ACHN (cell line): ENCODE measurements at regions not wholly inside any gene's neighbourhood (a gene's known extent, or its start where the extent isn't known, plus 50 kb on each side); places are given as distances from the start of the nearest gene placed in this dataset.

Experiments used
- DNase-seq: peaks from one replicate; pipeline ENCODE4 v3.0.0-alpha.2; 2015
- in situ Hi-C: cut with HindIII; loops from 2 replicates; pipeline ENCODE4 v1.10.0; 2017; ENCODE audit warnings: low sequenced_read_pairs, low pct_ligation_motif_present, low pct_unique_long_range_greater_than_20kb

DNA sequence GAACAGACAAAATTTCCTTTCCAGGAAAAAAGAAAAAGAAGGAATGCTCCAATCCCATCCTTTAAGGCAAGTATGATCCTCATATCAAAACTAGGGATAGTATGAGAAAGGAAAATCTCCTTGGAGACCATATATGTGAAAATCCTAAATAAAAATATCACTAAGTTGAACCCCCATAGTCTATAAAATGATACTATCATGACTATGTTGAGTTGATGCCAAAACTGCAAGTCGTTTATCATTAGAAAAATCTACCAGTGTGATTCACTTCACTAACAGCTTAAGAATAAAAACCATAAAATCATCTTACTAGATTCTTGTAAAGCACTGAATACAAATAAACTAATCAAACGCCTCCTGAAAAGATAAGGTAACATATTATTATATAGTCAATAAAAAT is 76.6 kb upstream of the STXBP5 start:
- no peak for DNase-seq
- in situ Hi-C loops: no loop called here

DNA sequence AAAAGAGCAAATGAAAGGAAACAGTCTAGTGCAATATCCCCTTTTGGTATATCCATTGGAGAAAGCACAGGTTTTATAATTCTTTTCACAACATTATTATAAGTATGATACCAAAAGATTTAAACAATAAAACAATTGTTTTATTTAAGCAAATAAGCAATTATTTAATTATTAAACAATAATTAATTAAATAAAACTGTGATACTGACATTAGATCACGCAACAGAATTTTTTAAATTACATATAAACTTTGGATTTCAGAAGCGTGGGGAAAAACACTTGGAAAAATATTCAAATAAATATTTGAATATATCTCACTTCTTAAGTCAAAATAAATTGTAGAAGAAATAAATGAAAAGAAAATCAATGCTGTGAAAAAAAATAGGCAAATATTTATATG is 76.2 kb upstream of the STXBP5 start:
- no peak for DNase-seq
- in situ Hi-C loops: no loop called here

DNA sequence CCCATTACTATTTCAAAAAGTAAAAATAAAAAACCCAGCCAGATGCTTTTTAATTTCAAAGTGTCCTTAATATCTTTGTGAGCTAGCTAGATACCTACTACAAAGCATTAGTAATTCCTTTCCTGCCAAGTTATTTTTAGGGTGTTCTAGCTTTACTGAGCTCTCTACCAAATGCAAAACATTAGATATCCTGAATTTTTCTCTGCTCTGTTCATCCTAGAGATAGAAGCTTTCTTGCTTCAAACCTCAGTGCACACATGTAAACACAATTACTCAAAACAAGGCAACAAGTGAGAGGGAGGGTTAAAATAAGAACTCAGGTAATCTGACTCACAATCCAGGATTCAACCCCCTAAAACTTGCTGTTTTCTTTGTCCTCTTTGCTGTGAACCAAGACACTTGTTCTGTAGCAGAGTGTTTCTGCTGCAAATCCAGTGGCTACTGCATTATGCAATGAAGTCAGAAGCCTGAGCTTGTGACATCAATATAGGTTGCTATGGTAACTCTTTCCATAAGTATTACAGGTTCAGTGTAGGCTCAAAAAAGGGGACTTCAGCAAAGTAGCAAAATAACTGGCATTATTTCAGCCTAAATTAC is 72.6 kb upstream of the STXBP5 start:
- DNase-seq: no peak
- in situ Hi-C loops: no loop called here

DNA sequence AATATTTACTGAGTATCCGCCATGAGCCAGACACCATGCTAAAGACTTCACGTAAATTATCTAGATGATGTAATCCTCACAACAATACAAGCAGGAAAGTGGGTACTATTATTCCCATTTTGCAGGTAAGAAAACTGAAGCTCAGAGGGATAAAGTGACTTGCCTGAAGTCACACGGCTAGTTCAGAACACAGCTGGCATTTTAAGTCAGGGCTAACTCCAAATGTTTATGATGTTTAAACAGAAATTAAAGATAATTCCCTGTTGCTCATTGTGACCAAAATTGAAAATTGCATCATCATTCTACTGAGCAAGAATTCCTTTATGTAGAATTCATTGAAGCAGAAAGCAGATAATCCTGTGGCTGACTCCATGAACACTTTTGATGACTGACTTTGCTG is 71.3 kb upstream of the STXBP5 start:
- in situ Hi-C loops: no loop called here
- no peak for DNase-seq

DNA sequence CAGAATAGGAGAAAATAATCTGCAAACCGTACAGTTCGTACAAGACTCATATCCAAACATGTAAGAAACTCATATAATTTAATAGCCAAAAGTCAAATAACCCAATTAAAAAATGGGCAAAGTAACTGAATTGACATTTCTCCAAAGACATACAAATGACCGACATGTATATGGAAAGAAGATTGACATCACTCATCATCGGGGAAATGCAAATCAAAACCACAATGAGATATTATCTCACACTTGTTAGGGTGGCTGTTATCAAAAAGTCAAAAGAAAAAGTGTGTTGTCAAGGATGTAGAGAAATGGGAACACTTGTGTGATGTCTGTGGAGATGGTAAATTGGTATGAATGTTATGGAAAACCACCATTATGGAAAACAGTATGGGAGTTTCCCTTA is 70.5 kb upstream of the STXBP5 start:
- no peak for DNase-seq
- in situ Hi-C loops: no loop called here

DNA sequence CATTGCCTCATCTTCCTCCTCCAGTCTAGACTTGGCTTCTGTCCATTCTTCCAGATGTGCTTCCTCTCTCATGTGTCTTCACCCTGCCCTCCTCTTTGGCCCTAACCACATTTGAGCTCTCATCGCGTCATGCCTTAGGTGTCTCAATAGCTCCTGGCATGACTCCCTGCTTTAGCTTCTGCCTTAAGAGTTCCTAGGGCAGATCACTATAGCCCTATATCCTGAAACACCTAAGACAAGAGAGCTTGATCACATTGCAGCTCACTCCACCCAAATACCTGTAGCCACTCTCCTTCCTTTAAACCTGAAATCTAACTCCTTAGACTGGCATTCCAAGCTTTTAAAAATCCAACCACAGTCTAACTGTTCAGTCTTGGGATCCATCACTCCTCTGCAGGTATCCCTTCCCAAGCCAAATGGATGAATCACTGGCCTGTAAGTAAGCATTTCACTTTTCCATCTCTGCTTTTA is 69.0 kb upstream of the STXBP5 start:
- DNase-seq: no peak
- in situ Hi-C loops: no loop called here

DNA sequence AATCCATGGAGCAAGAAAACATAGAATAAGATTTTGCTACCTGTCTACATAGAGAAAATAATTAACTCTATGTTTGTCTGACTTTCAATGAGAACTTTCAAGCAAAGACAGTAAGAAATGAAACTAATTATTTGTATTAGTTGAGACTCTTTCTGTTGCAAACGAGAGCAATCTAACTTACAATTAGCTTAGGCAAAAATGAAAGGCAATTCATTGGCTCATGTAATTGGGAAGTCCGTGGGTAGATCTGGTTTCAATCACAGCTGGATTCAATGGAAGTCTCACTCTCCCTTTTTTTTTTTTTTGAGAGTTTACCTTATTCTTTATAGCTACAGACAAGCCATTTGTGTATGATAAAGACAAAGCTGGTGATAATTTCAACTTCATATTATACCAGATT is 68.2 kb upstream of the STXBP5 start:
- in situ Hi-C loops: no loop called here
- no peak for DNase-seq

DNA sequence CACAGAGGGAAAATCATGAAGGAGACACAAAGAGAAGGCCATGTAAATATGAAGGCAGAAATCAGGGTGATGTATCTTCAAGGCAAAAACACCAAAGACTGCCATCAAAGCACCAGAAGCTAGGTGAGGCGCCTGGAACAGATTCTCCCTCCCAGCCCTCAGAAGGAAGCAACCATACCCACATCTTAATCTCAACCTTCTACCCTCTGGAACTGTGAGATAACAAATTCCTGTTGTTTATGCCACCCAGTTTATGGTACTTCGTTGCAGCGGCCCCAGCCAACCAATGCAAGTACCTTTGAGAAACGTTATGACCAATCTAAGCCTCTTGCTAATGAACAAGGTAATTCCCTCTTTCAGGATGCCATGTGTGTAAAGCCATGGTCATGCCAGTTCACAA is 66.2 kb upstream of the STXBP5 start:
- in situ Hi-C loops: no loop called here
- no peak for DNase-seq

DNA sequence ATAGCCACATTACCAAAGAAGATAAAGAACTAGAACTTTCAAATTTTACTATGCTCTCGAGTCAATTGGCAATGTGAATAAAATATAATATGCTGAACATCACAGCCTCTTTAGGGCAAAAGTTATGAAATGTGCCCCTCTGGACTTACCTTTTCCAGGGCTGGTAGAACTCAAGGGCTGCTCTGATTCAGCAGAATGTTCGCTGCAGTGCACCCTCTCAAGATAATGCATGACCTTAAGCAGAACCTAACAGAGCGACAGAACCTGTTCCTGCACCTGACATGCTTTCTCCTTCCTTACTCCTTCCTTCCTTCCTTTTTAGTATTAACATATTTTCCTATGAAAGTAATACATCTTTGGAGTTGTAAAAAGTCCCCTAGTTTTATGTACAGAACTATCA is 65.4 kb upstream of the STXBP5 start:
- no peak for DNase-seq
- in situ Hi-C loops: no loop called here

DNA sequence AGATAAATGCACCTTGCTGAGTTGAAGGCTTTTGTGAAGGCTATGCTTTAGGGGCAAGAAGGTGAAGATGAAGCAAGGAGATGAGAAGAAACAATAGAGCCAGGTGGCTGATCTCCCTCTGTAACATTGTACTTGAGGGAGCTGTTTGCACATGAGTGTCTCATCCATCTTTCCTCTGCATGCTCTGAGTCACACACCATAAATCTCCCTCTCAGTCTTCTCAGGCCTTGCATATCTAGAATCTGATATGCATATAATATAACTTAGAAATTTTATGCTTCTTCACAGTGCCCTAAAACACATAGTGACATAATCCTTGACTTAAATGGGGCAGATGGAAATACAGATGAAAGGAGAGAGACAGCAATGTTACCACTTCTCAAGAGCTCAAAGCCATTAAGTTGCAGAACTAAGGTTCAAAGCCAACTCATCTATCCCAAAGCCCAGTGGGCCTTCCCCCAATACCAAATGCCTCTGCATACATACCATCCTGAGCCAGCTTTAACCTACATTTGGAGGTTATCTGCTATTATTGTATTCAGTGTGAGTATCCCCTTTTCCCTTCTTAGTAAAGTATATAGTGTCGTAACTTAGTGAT is 62.4 kb upstream of the STXBP5 start:
- in situ Hi-C loops: no loop called here
- DNase-seq: no peak

DNA sequence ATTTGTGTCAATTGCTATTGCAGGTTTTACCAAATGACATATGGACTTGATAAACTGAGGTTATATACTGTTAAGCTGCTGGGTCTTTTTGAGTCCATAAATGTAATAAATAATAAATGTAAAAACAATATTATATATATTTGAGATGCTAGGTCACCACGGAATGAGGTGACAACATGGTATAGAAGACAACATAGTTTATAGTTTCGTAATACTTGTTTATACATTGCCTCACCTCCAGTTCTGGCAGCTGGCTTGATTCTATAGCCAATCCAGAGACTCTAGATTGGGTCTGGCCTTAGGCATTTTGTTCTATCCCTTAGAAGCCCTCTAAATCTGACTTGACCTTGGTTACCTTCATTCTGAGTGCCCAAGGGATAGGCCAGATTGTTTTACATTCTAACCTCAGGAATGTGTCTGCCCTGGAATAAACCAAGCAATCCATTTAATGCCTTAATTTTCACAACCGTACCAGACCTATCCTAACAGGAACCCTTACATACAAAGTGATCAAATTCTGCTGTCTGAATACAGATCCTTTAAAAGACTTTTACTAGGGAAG is 61.5 kb upstream of the STXBP5 start:
- in situ Hi-C loops: no loop called here
- no peak for DNase-seq

DNA sequence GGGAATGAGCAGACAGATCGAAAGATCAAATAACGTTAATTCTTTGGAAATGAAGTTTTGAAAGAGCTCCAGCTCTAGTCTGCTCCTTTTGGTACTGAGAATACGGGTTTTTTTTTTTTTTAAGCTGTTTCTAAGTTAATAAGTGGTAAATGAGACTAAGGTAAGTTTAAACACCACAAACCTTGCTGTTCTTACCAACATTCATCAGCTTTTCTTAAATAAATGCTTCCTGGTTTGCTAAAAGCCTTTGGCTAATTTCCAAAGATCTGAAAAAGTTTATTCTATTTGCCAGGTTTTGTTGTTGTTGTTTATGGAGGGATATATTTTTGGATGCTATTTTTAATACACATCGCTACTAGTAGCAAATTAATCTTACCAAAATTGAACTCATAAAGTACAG is 55.1 kb upstream of the STXBP5 start:
- DNase-seq: no peak
- in situ Hi-C loops: no loop called here

DNA sequence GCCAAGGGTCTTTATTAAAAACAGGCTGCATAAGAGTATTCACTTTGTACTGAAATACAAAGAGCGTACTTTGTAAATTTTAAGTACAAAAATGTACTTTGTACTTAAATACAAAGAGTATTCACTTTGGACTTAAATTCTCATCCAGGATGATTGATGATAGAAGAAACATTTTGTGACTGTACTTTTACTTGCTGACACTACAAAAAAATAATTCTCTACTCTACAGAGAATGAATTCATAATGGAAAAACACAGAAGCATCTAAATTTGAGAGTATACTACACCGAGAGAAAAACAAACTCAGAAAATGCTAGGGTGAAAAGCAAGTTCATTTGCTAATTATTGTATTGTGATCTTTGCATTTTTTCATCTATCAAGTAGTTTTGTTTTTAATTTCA is 54.4 kb upstream of the STXBP5 start:
- no peak for DNase-seq
- in situ Hi-C loops: no loop called here

DNA sequence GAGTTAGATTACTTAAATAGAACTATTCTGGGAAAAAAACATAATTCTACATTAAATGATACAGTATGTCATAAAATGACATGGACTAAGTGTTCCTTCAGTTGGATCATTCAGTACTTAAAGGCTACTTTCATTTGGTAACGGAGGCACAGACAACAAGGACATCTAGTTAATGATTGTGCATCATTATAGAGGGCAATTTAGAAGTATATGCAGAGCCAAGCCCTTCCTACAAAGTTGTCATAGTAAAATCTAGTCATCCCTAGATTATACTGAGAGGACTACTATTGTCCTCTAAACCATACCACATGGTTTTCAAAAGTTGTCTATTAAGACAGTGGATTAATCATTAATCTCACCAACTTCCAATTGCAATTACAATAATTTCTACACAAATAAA is 53.9 kb upstream of the STXBP5 start:
- in situ Hi-C loops: no loop called here
- DNase-seq: no peak
